Upper lobe of left lung (tissue), 6 donors: ENCODE measurements at regions not wholly inside any gene's neighbourhood (a gene's known extent, or its start where the extent isn't known, plus 50 kb on each side); places are given as distances from the start of the nearest gene placed in this dataset.
A peak's percentile ranks its signal among the peaks of the same experiment; 100 is the strongest.

Source experiments
- ATAC-seq, 2 donors: fragments of 200-7000 bp; cut with Tn5 transposase; one replicate each; pipeline ENCODE4 v1.9.1; 2022; ENCODE audit warnings: mild to moderate bottlenecking in 2 of 2, moderate library complexity in 2 of 2; ENCODE audit not compliant: low FRiP score in 2 of 2
- DNase-seq, 2 donors: peaks; one replicate each; pipeline ENCODE4 v3.0.0-alpha.2; 2019 to 2020
- H3K27ac ChIP-seq, 4 donors: fragments of 200-600 bp; sonication (generic); one replicate each; pipeline ENCODE4 v1.5.1; 2016 to 2019
- H3K27me3 ChIP-seq, 4 donors: fragments of 200-600 bp; sonication (generic); one replicate each; pipeline ENCODE4 v1.5.1; 2017 to 2019
- H3K36me3 ChIP-seq, 4 donors: fragments of 200-600 bp; sonication (generic); one replicate each; pipeline ENCODE4 v1.5.1; 2016 to 2019
- H3K4me1 ChIP-seq, 4 donors: fragments of 200-600 bp; sonication (generic); one replicate each; pipeline ENCODE4 v1.5.1; 2018 to 2019
- H3K4me3 ChIP-seq, 4 donors: fragments of 200-600 bp; sonication (generic); one replicate each; pipeline ENCODE4 v1.5.1; 2017 to 2019; ENCODE audit warnings: mild to moderate bottlenecking in 2 of 4, moderate library complexity in 1 of 4
- H3K9me3 ChIP-seq, 4 donors: fragments of 200-600 bp; sonication (generic); one replicate each; pipeline ENCODE4 v1.5.1; 2018 to 2019
- CTCF ChIP-seq, 6 experiments: fragments of 450-650 bp in 4 of 6; fragments of 200-600 bp in 2 of 6; sonication (generic) in 2 of 6; IDR thresholded peaks; one replicate each; pipeline ENCODE4 v1.5.1; 2016 to 2019; ENCODE audit warnings: antibody characterized with exemption in 6 of 6
- EP300 ChIP-seq, 4 donors: sonication (generic); formaldehyde crosslinking; IDR thresholded peaks; one replicate each; pipeline ENCODE4 v1.5.1; 2017; ENCODE audit warnings: antibody characterized with exemption in 4 of 4, control low read depth in 2 of 4
- POLR2A ChIP-seq, 4 donors: fragments of 450-650 bp; IDR thresholded peaks; one replicate each; pipeline ENCODE4 v1.5.1; 2016 to 2017; ENCODE audit warnings: antibody characterized with exemption in 4 of 4, mild to moderate bottlenecking in 2 of 4
- POLR2AphosphoS5 ChIP-seq, 2 donors: sonication (generic); formaldehyde crosslinking; IDR thresholded peaks; one replicate each; pipeline ENCODE4 v1.5.1; 2017; ENCODE audit warnings: antibody characterized with exemption in 2 of 2
- WGBS, 2 donors: methylation state at CpG; one replicate each; pipeline ENCODE4 v1.1.5; 2017 to 2018; 5-methylcytosine and 5-hydroxymethylcytosine counted together
- donor health status: DM: no; HTN: no; CAD: no; lungs with moderate emphysema.
- donor health status: DM: no; HTN: yes; CAD: no; lungs with severe emphysema.

GRCh38 chr12:4037747-4038312 lies 164.6 kb upstream of the PARP11 start:
- H3K4me1 ChIP-seq = peaks cover 0 to 6% (median 3%) of the 10 kb centered on the region in 4 donors
- DNase-seq = peak in 1 of 2 donors; percentile 28
- no peak overlapping the region for H3K27ac ChIP-seq
- no peak overlapping the region for H3K4me3 ChIP-seq
- H3K27me3 ChIP-seq = no peaks in the 10 kb centered on the region
- no peaks in the 10 kb centered on the region for H3K36me3 ChIP-seq
- H3K9me3 ChIP-seq = no peaks in the 10 kb centered on the region
- TF ChIP-seq POLR2AphosphoS5 (IDR thresholded peaks at IDR 0.05) = no peak
- peak; percentile 46 to 79 (median 68) for TF ChIP-seq CTCF (IDR thresholded peaks at IDR 0.05)
- 26 to 29% methylated on average over 4 of the region's 4 CpGs for WGBS, 2 donors
- ATAC-seq = peak in 1 of 2 donors; percentile 63

GRCh38 chr12:4036671-4037271 lies 163.6 kb upstream of the PARP11 start:
- peaks cover 2 to 12% (median 7%) of the 10 kb centered on the region in 4 donors for H3K4me1 ChIP-seq
- peak in 1 of 2 donors; percentile 20 for ATAC-seq
- H3K9me3 ChIP-seq = no peaks in the 10 kb centered on the region
- H3K27ac ChIP-seq = no peak overlapping the region
- no peak overlapping the region for H3K4me3 ChIP-seq
- H3K27me3 ChIP-seq = no peaks in the 10 kb centered on the region
- no peaks in the 10 kb centered on the region for H3K36me3 ChIP-seq
- WGBS, 2 donors = 67 to 78% methylated on average over 9 of the region's 9 CpGs
- no peak for TF ChIP-seq EP300 (IDR thresholded peaks at IDR 0.05)
- no peak for TF ChIP-seq POLR2A (IDR thresholded peaks at IDR 0.05)
- TF ChIP-seq CTCF (IDR thresholded peaks at IDR 0.05) = no peak
- no peak for TF ChIP-seq POLR2AphosphoS5 (IDR thresholded peaks at IDR 0.05)
- DNase-seq = no peak

GRCh38 chr12:4034921-4035320 lies 161.7 kb upstream of the PARP11 start:
- Histone ChIP-seq H3K36me3 (no peaks in the 10 kb centered on the region), H3K9me3 (no peaks in the 10 kb centered on the region), H3K27ac (peak overlapping the region in 1 of 4 donors; percentile 1), H3K4me1 (peaks cover 11 to 22% (median 17%) of the 10 kb centered on the region in 4 donors), H3K27me3 (no peaks in the 10 kb centered on the region), H3K4me3 (no peak overlapping the region)
- no peak for TF ChIP-seq POLR2A (IDR thresholded peaks at IDR 0.05)
- no peak for TF ChIP-seq EP300 (IDR thresholded peaks at IDR 0.05)
- TF ChIP-seq CTCF (IDR thresholded peaks at IDR 0.05) = no peak
- no peak for TF ChIP-seq POLR2AphosphoS5 (IDR thresholded peaks at IDR 0.05)
- no peak for DNase-seq
- 39 to 56% methylated on average over 2 of the region's 2 CpGs for WGBS, 2 donors
- ATAC-seq = no peak

GRCh38 chr12:4032924-4033615 lies 159.9 kb upstream of the PARP11 start:
- peaks cover 11 to 22% (median 17%) of the 10 kb centered on the region in 4 donors for H3K4me1 ChIP-seq
- 79 to 84% methylated on average over 5 of the region's 5 CpGs for WGBS, 2 donors
- TF ChIP-seq POLR2A (IDR thresholded peaks at IDR 0.05) (no peak), POLR2AphosphoS5 (IDR thresholded peaks at IDR 0.05) (no peak), CTCF (IDR thresholded peaks at IDR 0.05) (no peak), EP300 (IDR thresholded peaks at IDR 0.05) (no peak)
- DNase-seq = no peak
- H3K4me3 ChIP-seq = no peak overlapping the region
- H3K27me3 ChIP-seq = no peaks in the 10 kb centered on the region
- H3K27ac ChIP-seq = peak overlapping the region in 1 of 4 donors; percentile 31
- ATAC-seq = no peak
- H3K36me3 ChIP-seq = no peaks in the 10 kb centered on the region
- H3K9me3 ChIP-seq = no peaks in the 10 kb centered on the region
